ENCODE measurements at regions not wholly inside any gene's neighbourhood (a gene's known extent, or its start where the extent isn't known, plus 50 kb on each side); places are given as distances from the start of the nearest gene placed in this dataset.
A peak's percentile ranks its signal among the peaks of the same experiment; 100 is the strongest.
"Not testable (repeated sequence)": the region's sequence is repeated elsewhere in the genome, so short reads cannot be mapped to it uniquely, and the experiment has no call there.

DNA sequence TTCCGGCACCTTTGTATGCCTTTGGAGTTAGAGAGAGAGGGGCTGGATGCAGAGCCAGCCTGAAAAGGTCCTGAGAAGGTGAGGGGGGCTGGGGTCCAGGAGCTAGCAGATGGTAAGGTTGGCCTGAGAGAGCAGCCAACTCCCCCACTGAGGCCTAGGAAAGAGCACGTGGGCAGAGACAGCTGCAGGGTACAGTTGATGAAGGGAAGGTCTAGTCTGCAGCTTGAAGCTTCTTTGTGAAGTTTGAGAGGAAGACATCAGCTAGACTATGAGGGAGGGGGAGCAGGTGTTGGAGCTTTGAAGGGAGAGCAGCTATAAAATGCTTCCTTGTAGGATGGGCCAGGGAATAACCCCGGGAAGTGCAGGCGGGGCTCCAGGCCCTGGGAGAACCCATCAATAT, 289.3 kb upstream of the AMIGO2 start:
- Mint-ChIP-seq H3K9me3 (peaks cover 9% of the 10 kb centered on the region), H3K4me3 (no peak overlapping the region), H3K36me3 (ENCODE audit: low read depth) (no peaks in the 10 kb centered on the region), H3K27me3 (no peaks in the 10 kb centered on the region), H3K27ac (no peak overlapping the region), H3K4me1 (peaks cover 2% of the 10 kb centered on the region)
- ATAC-seq (replicated peaks), result no peak

GRCh38 chr12:47367912-47368537, 288.3 kb upstream of the AMIGO2 start:
- ATAC-seq (replicated peaks), result peak; percentile 61
- H3K4me1 Mint-ChIP-seq, result no peaks in the 10 kb centered on the region
- H3K9me3 Mint-ChIP-seq, result peaks cover 3% of the 10 kb centered on the region
- no peak overlapping the region for H3K4me3 Mint-ChIP-seq
- H3K36me3 Mint-ChIP-seq (ENCODE audit: low read depth), result peaks cover under 1% of the 10 kb centered on the region
- no peak overlapping the region for H3K27ac Mint-ChIP-seq
- no peaks in the 10 kb centered on the region for H3K27me3 Mint-ChIP-seq

DNA sequence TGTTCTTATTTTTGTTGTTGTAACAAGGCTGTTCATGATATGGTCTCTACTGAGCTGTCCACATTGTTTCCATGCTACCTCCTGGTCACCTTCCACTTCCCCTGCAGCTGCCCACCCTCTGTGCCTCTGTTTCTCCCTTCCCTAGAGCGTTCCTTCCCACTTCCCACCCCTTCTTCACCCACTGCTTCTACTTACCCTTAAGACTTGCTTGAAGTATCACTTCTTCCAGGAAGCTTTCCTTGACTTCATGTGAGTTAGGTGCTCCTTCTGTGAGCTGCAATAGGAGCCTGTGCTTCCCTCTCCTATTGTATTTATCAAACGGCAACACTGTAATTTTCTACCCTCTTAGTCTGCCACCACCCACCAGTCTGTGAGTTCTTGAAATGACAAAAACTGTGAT, 286.8 kb upstream of the AMIGO2 start:
- peaks cover 3% of the 10 kb centered on the region for H3K9me3 Mint-ChIP-seq
- peaks cover 14% of the 10 kb centered on the region for H3K4me1 Mint-ChIP-seq
- no peaks in the 10 kb centered on the region for H3K27me3 Mint-ChIP-seq
- no peak overlapping the region for H3K4me3 Mint-ChIP-seq
- H3K27ac Mint-ChIP-seq, result no peak overlapping the region
- ATAC-seq (replicated peaks), result no peak
- peaks cover 11% of the 10 kb centered on the region for H3K36me3 Mint-ChIP-seq (ENCODE audit: low read depth)

DNA sequence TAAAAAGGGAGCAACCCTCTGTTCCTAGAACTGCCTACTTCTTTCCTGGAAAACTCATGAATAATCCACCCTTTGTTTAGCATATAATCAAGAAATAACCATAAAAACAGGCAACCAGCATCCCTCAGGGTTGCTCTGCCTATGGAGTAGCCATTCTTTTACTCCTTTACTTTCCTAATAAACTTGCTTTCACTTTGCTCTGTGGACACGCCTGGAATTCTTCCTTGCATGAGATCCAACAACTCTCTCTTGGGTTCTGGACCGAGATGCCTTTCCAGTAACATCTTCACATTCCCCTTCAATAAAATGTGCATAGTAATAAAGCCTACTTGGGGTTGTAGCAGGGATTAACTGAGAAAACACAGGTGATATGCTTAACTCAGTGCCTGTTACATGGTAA, 286.4 kb upstream of the AMIGO2 start:
- no peak for ATAC-seq (replicated peaks)
- H3K4me3 Mint-ChIP-seq, result no peak overlapping the region
- H3K4me1 Mint-ChIP-seq, result peaks cover 17% of the 10 kb centered on the region
- H3K27me3 Mint-ChIP-seq, result no peaks in the 10 kb centered on the region
- peaks cover 3% of the 10 kb centered on the region for H3K9me3 Mint-ChIP-seq
- H3K36me3 Mint-ChIP-seq (ENCODE audit: low read depth), result peaks cover 11% of the 10 kb centered on the region
- H3K27ac Mint-ChIP-seq, result no peak overlapping the region

DNA sequence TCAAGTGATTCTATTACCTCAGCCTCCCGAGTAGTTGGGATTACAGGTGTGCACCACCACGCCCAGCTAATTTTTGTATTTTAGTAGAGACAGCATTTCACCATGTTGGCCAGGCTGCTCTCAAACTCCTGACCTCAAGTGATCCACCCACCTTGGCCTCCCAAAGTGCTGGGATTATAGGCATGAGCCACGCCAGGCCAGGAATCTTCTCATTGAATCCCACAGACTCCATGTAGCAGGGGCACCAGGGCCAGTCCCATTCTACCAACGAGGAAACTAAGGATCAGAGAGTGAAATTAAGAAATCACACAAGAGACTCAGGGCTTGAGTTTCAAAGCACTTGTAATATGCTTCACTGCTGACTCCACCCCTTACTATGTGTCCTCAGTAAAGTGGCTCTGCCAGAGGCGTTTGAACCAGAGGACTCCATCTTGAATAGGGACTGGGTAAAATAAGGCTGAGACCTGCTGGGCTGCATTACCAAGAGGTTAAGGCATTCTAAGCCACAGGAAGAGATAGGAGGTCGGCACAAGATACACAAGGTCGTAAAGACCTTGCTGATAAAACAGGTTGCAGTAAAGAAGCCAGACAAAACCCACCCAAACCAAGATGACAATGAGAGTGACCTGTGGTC, 285.8 kb upstream of the AMIGO2 start:
- H3K27ac Mint-ChIP-seq, H3K27me3 Mint-ChIP-seq, H3K9me3 Mint-ChIP-seq, H3K4me3 Mint-ChIP-seq: not testable (repeated sequence)
- H3K36me3 Mint-ChIP-seq (ENCODE audit: low read depth), result peaks cover 11% of the 10 kb centered on the region
- ATAC-seq (replicated peaks), result peak; percentile 29
- H3K4me1 Mint-ChIP-seq, result peaks cover 23% of the 10 kb centered on the region

DNA sequence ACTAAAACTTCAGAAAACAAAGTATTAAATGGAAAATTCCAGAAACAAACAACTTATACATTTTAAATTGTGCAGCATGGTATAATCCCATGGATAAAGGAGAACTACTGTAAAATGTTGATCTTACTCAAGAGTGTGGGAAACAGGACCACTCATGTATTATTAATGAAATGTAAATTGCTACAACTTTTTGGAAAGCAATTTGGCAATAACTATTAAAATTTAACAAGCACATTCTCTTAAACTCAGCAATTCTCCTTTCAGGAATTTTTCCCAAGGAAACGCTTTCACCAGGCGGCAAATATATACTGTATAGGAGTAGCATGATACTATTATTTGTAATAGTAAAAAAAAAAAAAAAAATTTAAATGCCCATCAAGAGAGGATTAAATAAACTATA, 284.5 kb upstream of the AMIGO2 start:
- Mint-ChIP-seq H3K4me1 (peaks cover 36% of the 10 kb centered on the region), H3K27me3 (no peaks in the 10 kb centered on the region), H3K9me3 (peaks cover 3% of the 10 kb centered on the region), H3K4me3 (peak overlapping the region; percentile 83), H3K27ac (no peak overlapping the region), H3K36me3 (ENCODE audit: low read depth) (peaks cover 20% of the 10 kb centered on the region)
- ATAC-seq (replicated peaks), result no peak

GRCh38 chr12:47362126-47362705, 282.5 kb upstream of the AMIGO2 start:
- no peaks in the 10 kb centered on the region for H3K27me3 Mint-ChIP-seq
- peaks cover 3% of the 10 kb centered on the region for H3K9me3 Mint-ChIP-seq
- peak overlapping the region; percentile 94 for H3K27ac Mint-ChIP-seq
- peak; percentile 31 for ATAC-seq (replicated peaks)
- H3K36me3 Mint-ChIP-seq (ENCODE audit: low read depth), result peaks cover 28% of the 10 kb centered on the region
- H3K4me3 Mint-ChIP-seq, result peak overlapping the region; percentile 83
- peaks cover 50% of the 10 kb centered on the region for H3K4me1 Mint-ChIP-seq

GRCh38 chr12:47361389-47362021, 281.7 kb upstream of the AMIGO2 start:
- ATAC-seq (replicated peaks), result peak; percentile 87
- peaks cover 35% of the 10 kb centered on the region for H3K36me3 Mint-ChIP-seq (ENCODE audit: low read depth)

GRCh38 chr12:47360771-47361388, 281.1 kb upstream of the AMIGO2 start:
- peaks cover 3% of the 10 kb centered on the region for H3K9me3 Mint-ChIP-seq
- H3K36me3 Mint-ChIP-seq (ENCODE audit: low read depth), result peaks cover 40% of the 10 kb centered on the region
- H3K27me3 Mint-ChIP-seq, result no peaks in the 10 kb centered on the region
- peak; percentile 29 for ATAC-seq (replicated peaks)
- H3K4me3 Mint-ChIP-seq, result peak overlapping the region; percentile 83
- H3K4me1 Mint-ChIP-seq, result peaks cover 62% of the 10 kb centered on the region
- peak overlapping the region; percentile 94 for H3K27ac Mint-ChIP-seq

More at GRCh38 chr12:47361389-47362021, 281.7 kb upstream of the AMIGO2 start:
- H3K27ac Mint-ChIP-seq, result peak overlapping the region; percentile 94
- H3K4me3 Mint-ChIP-seq, result peak overlapping the region; percentile 83
- H3K4me1 Mint-ChIP-seq, result peaks cover 56% of the 10 kb centered on the region
- peaks cover 3% of the 10 kb centered on the region for H3K9me3 Mint-ChIP-seq
- H3K27me3 Mint-ChIP-seq, result no peaks in the 10 kb centered on the region

GRCh38 chr12:47360093-47360480, 280.3 kb upstream of the AMIGO2 start:
- H3K27me3 Mint-ChIP-seq, result no peaks in the 10 kb centered on the region
- H3K4me3 Mint-ChIP-seq, result peak overlapping the region; percentile 83
- H3K4me1 Mint-ChIP-seq, result peaks cover 68% of the 10 kb centered on the region
- no peaks in the 10 kb centered on the region for H3K9me3 Mint-ChIP-seq
- ATAC-seq (replicated peaks), result no peak
- peaks cover 41% of the 10 kb centered on the region for H3K36me3 Mint-ChIP-seq (ENCODE audit: low read depth)
- peak overlapping the region; percentile 94 for H3K27ac Mint-ChIP-seq

- Mint-ChIP-seq H3K9me3 (no peaks in the 10 kb centered on the region), H3K27me3 (no peaks in the 10 kb centered on the region), H3K27ac (peak overlapping the region; percentile 94), H3K4me1 (peaks cover 68% of the 10 kb centered on the region), H3K36me3 (ENCODE audit: low read depth) (peaks cover 41% of the 10 kb centered on the region), H3K4me3 (peak overlapping the region; percentile 83)
- ATAC-seq (replicated peaks), result no peak
Measured at GRCh38 chr12:47359310-47360092, 279.7 kb upstream of the AMIGO2 start.

DNA sequence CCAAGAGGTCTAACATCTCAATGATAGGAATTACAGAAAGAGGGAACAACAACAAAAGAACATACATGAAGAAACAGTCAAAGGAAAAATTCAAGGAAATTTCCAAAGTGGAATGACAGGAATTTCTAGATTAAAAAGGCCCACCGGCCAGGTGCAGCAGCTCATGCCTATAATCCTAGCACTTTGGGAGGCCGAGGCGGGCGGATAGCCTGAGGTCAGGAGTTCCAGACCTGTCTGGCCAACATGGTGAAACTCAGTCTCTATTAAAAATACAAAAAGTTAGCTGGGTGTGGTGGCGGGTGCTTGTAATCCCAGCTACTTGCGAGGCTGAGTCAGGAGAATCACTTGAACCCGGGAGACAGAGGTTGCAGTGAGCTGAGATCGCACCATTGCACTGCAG, 277.2 kb upstream of the AMIGO2 start:
- Mint-ChIP-seq H3K4me1 (peaks cover 72% of the 10 kb centered on the region), H3K27ac (peak overlapping the region; percentile 95), H3K36me3 (ENCODE audit: low read depth) (peaks cover 40% of the 10 kb centered on the region), H3K4me3 (peak overlapping the region; percentile 79)
- ATAC-seq (replicated peaks); H3K27me3 Mint-ChIP-seq; H3K9me3 Mint-ChIP-seq: not testable (repeated sequence)

- Mint-ChIP-seq H3K9me3 (peaks cover 4% of the 10 kb centered on the region), H3K4me3 (peak overlapping the region; percentile 79), H3K36me3 (ENCODE audit: low read depth) (peaks cover 40% of the 10 kb centered on the region), H3K27ac (peak overlapping the region; percentile 95), H3K4me1 (peaks cover 66% of the 10 kb centered on the region), H3K27me3 (no peaks in the 10 kb centered on the region)
- peak; percentile 81 for ATAC-seq (replicated peaks)
Measured at GRCh38 chr12:47356129-47356700, 276.5 kb upstream of the AMIGO2 start.

Measured in activated T-helper 17 cell treated with anti-CD3 and anti-CD28 coated beads, Interleukin-2, amount 50 U/mL, for 72 hours (primary cell).